CD4-positive, CD25-positive, alpha-beta regulatory T cell (primary cell): ENCODE measurements at regions not wholly inside any gene's neighbourhood (a gene's known extent, or its start where the extent isn't known, plus 50 kb on each side); places are given as distances from the start of the nearest gene placed in this dataset.

Experiments used
- ATAC-seq, 2 donors: fragments of 150-1000 bp; cut with Tn5 transposase; one replicate each; pipeline ENCODE4 v1.10.0; 2021; ENCODE audit warnings: low read depth in 2 of 2, moderate number of reproducible peaks in 2 of 2, moderate library complexity in 1 of 2
- DNase-seq, 3 donors: peaks; one replicate each; pipeline versions ENCODE4 v3.0.0 to v3.0.0-alpha.2; 2012 to 2022; ENCODE audit warnings: mixed read lengths in 1 of 3
- H3K27ac ChIP-seq: one replicate; pipeline ENCODE4 v1.7.0; 2013; ENCODE audit warnings: mild to moderate bottlenecking, low read length; ENCODE audit not compliant: insufficient read depth, poor library complexity, severe bottlenecking
- H3K27me3 ChIP-seq: one replicate; pipeline ENCODE4 v1.7.0; 2013; ENCODE audit warnings: low read length; ENCODE audit not compliant: control insufficient read depth, insufficient read depth
- H3K36me3 ChIP-seq: one replicate; pipeline ENCODE4 v1.7.0; 2013; ENCODE audit warnings: mild to moderate bottlenecking, low read length, moderate library complexity; ENCODE audit not compliant: control insufficient read depth, insufficient read depth
- H3K4me1 ChIP-seq: 2 replicates; pipeline ENCODE4 v1.7.0; 2013; ENCODE audit warnings: mild to moderate bottlenecking, low read length; ENCODE audit not compliant: insufficient read depth, control insufficient read depth, poor library complexity, severe bottlenecking
- H3K4me3 ChIP-seq: one replicate; pipeline ENCODE4 v1.7.0; 2013; ENCODE audit warnings: low read depth, mild to moderate bottlenecking, low read length, moderate library complexity
- H3K9me3 ChIP-seq, 2 experiments: 1 replicate in 1 of 2; 2 replicates in 1 of 2; pipeline ENCODE4 v1.7.0; 2013; ENCODE audit warnings: low read length in 2 of 2, mild to moderate bottlenecking in 1 of 2, moderate library complexity in 1 of 2; ENCODE audit not compliant: control insufficient read depth in 2 of 2
- H3K27ac Mint-ChIP-seq, 3 donors: one replicate each; pipeline ENCODE4 v1.8.0; 2020 to 2022; ENCODE audit warnings: mild to moderate bottlenecking in 3 of 3, mixed read lengths in 3 of 3, moderate library complexity in 2 of 3
- H3K27me3 Mint-ChIP-seq: one replicate; pipeline ENCODE4 v1.8.0; 2022; ENCODE audit warnings: mild to moderate bottlenecking, mixed read lengths
- H3K36me3 Mint-ChIP-seq: one replicate; pipeline ENCODE4 v1.8.0; 2020; ENCODE audit warnings: mixed read lengths
- H3K4me1 Mint-ChIP-seq, 4 donors: one replicate each; pipeline ENCODE4 v1.8.0; 2020 to 2022; ENCODE audit warnings: mixed read lengths in 4 of 4, mild to moderate bottlenecking in 1 of 4
- H3K4me3 Mint-ChIP-seq, 4 donors: one replicate each; pipeline ENCODE4 v1.8.0; 2020 to 2022; ENCODE audit warnings: mild to moderate bottlenecking in 4 of 4, mixed read lengths in 4 of 4, moderate library complexity in 3 of 4
- H3K9me3 Mint-ChIP-seq, 7 donors: one replicate each; pipeline ENCODE4 v1.8.0; 2020 to 2022; ENCODE audit warnings: mixed read lengths in 7 of 7, mild to moderate bottlenecking in 3 of 7, moderate library complexity in 2 of 7

DNA sequence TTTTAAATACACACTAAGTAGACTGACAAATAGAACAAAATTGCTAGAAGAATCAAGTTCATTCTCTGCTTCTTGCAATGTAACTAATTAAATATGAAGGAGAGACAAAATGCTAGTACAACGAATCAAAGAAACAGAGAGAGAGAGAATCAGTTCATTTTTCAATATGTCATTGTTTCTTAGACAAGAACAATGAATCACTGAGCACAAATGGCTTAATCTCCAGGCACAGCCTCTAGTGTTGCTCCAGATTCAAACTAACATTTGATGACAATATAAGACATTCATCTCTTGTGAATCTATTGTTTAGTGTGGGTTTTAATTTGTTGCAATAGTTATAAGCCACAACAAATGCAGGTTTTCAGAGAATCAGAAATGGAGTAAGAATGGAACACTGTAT lies 357.4 kb upstream of the TMEM229A start:
- no peak overlapping the region for H3K4me3 ChIP-seq
- DNase-seq (no peak), ATAC-seq (no peak)
- Mint-ChIP-seq H3K27ac (no peak overlapping the region), H3K36me3 (no peaks in the 10 kb centered on the region), H3K4me1 (no peaks in the 10 kb centered on the region), H3K4me3 (no peak overlapping the region), H3K27me3 (no peaks in the 10 kb centered on the region), H3K9me3 (peaks cover 0 to 5% (median 0%) of the 10 kb centered on the region in 7 donors)
- no peaks in the 10 kb centered on the region for H3K9me3 ChIP-seq
- no peaks in the 10 kb centered on the region for H3K27me3 ChIP-seq
- no peaks in the 10 kb centered on the region for H3K4me1 ChIP-seq
- H3K27ac ChIP-seq: no peak overlapping the region
- H3K36me3 ChIP-seq: no peaks in the 10 kb centered on the region

DNA sequence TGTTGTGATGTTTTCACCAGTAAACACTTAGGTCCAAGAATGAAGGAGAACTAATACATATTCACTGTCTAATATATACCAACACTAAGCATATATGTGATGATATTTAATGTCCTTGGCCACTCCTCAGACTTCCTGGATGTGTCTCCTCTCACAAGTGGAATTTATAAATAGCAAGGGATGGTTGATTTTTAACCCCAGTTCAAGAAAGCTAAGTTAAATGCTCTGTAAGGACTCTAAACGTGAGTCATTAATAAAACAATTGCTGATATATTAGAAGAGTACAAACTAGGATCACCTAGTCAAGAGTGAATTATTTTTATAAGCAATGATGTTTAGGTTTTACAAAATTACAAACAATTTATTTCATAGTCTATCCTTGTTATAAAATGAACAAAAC lies 355.9 kb upstream of the TMEM229A start:
- ATAC-seq (no peak), DNase-seq (no peak)
- no peak overlapping the region for H3K4me3 Mint-ChIP-seq
- no peak overlapping the region for H3K27ac Mint-ChIP-seq
- H3K27me3 Mint-ChIP-seq: no peaks in the 10 kb centered on the region
- no peak overlapping the region for H3K27ac ChIP-seq
- H3K9me3 Mint-ChIP-seq: peaks cover 0 to 5% (median 0%) of the 10 kb centered on the region in 7 donors
- no peaks in the 10 kb centered on the region for H3K27me3 ChIP-seq
- no peaks in the 10 kb centered on the region for H3K36me3 Mint-ChIP-seq
- no peaks in the 10 kb centered on the region for H3K9me3 ChIP-seq
- no peaks in the 10 kb centered on the region for H3K4me1 ChIP-seq
- H3K4me1 Mint-ChIP-seq: no peaks in the 10 kb centered on the region
- no peak overlapping the region for H3K4me3 ChIP-seq
- H3K36me3 ChIP-seq: no peaks in the 10 kb centered on the region

DNA sequence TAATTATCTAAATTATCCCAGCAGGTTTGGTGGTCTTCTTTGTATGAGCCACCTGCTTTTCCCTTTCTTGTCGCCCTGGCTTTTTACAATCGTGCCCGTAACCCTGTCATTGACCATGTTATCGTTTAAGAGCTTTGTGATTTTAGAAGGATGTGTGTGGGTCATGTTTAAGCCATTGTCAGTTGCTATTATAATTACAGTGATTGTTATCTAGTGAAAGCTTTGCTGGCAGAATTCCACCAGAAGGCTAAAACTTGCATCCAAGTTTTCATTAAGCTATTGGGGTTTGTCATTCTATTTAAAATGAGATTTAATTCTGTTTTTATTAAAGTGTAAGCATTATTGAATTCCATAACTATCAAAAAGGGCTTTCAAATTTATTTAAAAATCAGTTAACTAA lies 354.2 kb upstream of the TMEM229A start:
- DNase-seq (no peak), ATAC-seq (no peak)
- Histone ChIP-seq H3K4me3 (no peak overlapping the region), H3K27ac (no peak overlapping the region), H3K36me3 (no peaks in the 10 kb centered on the region), H3K9me3 (no peaks in the 10 kb centered on the region), H3K27me3 (no peaks in the 10 kb centered on the region), H3K4me1 (no peaks in the 10 kb centered on the region)
- no peaks in the 10 kb centered on the region for H3K4me1 Mint-ChIP-seq
- no peaks in the 10 kb centered on the region for H3K36me3 Mint-ChIP-seq
- no peak overlapping the region for H3K27ac Mint-ChIP-seq
- no peak overlapping the region for H3K4me3 Mint-ChIP-seq
- no peaks in the 10 kb centered on the region for H3K27me3 Mint-ChIP-seq
- peaks cover 0 to 3% (median 0%) of the 10 kb centered on the region in 7 donors for H3K9me3 Mint-ChIP-seq

DNA sequence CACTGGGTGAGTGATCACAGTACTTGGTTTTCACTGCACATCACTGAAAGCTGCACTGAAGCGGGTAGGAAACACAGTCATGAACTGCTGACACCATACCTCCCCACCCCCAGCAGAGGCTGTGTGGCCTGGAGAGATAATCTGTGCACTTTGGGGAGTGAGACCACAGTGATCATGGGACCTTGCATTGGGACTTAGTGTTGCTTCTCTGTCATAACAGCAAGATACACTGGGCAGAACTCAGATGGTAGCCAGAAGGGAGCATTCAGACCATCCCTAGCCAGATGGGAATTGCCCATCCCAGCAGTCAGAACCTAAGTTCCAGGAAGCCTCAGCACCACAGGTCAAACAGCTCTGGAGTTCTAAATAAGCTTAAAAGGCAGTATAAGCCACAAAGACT lies 346.4 kb upstream of the TMEM229A start:
- Histone ChIP-seq H3K9me3 (peaks cover 0 to 6% of the 10 kb centered on the region in 2 experiments), H3K4me1 (no peaks in the 10 kb centered on the region), H3K4me3 (no peak overlapping the region), H3K27ac (no peak overlapping the region), H3K36me3 (no peaks in the 10 kb centered on the region), H3K27me3 (no peaks in the 10 kb centered on the region)
- Mint-ChIP-seq H3K4me3 (no peak overlapping the region), H3K36me3 (no peaks in the 10 kb centered on the region), H3K27ac (no peak overlapping the region), H3K9me3 (peaks cover 0 to 6% (median 3%) of the 10 kb centered on the region in 7 donors), H3K27me3 (no peaks in the 10 kb centered on the region), H3K4me1 (no peaks in the 10 kb centered on the region)
- ATAC-seq: no peak
- no peak for DNase-seq

DNA sequence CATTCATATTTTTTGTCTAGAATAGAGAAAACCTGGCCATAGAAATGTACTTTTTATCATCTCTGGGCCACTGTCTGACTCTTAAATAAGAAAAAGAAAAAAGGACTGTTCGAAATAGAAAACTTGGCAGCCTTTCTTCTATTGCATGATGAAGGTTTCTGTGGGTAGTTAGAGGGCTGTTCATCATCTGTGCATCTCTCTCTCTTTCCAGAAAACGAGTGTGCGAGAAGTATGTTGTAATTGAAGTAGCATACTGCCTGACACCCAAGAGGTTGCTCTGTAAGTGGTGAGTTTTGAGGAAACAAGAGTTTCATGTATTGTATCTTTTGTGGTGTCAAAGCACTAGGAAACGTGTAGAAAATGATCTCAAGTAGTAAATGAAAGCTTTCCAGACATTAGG lies 343.2 kb upstream of the TMEM229A start:
- H3K27me3 Mint-ChIP-seq: no peaks in the 10 kb centered on the region
- no peak overlapping the region for H3K27ac Mint-ChIP-seq
- no peaks in the 10 kb centered on the region for H3K4me1 Mint-ChIP-seq
- DNase-seq: no peak
- H3K27ac ChIP-seq: no peak overlapping the region
- no peak overlapping the region for H3K4me3 ChIP-seq
- peaks cover 0 to 11% (median 6%) of the 10 kb centered on the region in 7 donors for H3K9me3 Mint-ChIP-seq
- H3K9me3 ChIP-seq: peaks cover 0 to 6% of the 10 kb centered on the region in 2 experiments
- H3K4me3 Mint-ChIP-seq: no peak overlapping the region
- H3K4me1 ChIP-seq: no peaks in the 10 kb centered on the region
- no peaks in the 10 kb centered on the region for H3K27me3 ChIP-seq
- H3K36me3 Mint-ChIP-seq: no peaks in the 10 kb centered on the region
- no peak for ATAC-seq
- H3K36me3 ChIP-seq: no peaks in the 10 kb centered on the region

DNA sequence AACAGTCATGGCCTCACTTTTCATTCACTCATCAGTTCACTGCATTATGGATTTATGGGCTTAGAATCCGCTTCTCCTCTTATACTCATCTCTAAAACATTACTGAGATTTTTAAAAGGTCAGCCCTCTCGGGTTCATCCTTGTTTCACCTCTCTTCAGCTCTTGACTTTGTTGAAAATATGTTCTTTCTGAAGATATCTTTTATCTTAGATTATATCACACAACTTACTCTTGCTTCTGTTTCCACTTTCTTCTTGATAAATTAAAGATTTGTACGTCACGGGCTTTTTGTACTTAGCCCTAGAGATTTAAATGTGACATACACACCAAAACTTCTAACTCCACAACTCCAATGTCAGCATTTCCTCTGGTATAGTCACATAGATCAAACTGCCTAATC lies 342.5 kb upstream of the TMEM229A start:
- Histone ChIP-seq H3K27me3 (no peaks in the 10 kb centered on the region), H3K9me3 (peaks cover 0 to under 1% of the 10 kb centered on the region in 2 experiments), H3K36me3 (no peaks in the 10 kb centered on the region), H3K27ac (no peak overlapping the region), H3K4me3 (no peak overlapping the region), H3K4me1 (no peaks in the 10 kb centered on the region)
- ATAC-seq (no peak), DNase-seq (no peak)
- H3K9me3 Mint-ChIP-seq: peaks cover 0 to 11% (median 6%) of the 10 kb centered on the region in 7 donors
- no peak overlapping the region for H3K4me3 Mint-ChIP-seq
- H3K36me3 Mint-ChIP-seq: no peaks in the 10 kb centered on the region
- no peak overlapping the region for H3K27ac Mint-ChIP-seq
- no peaks in the 10 kb centered on the region for H3K4me1 Mint-ChIP-seq
- no peaks in the 10 kb centered on the region for H3K27me3 Mint-ChIP-seq

DNA sequence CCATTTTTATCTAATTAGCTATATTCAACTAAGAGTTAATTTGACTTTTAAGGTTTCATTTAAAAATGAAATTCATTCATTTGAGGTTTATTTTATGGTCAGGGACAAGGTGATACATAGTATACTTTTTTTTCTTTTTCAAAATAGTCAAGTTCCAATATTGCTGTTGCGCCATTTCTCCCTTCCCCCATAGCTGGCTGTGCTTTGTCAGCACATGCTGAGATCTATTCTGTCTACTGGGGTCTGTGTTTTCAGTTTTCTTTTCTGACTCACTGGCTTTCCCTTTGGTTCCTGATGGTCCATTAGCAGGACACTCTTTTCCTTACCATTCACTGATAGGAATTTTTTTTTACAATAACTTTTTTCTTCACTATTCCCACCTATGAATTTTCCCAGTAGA lies 336.4 kb upstream of the TMEM229A start:
- Mint-ChIP-seq H3K27ac (no peak overlapping the region), H3K4me3 (no peak overlapping the region), H3K36me3 (no peaks in the 10 kb centered on the region), H3K27me3 (no peaks in the 10 kb centered on the region), H3K9me3 (peaks cover 3 to 10% (median 4%) of the 10 kb centered on the region in 7 donors), H3K4me1 (no peaks in the 10 kb centered on the region)
- Histone ChIP-seq H3K9me3 (peaks cover 0 to 1% of the 10 kb centered on the region in 2 experiments), H3K4me1 (no peaks in the 10 kb centered on the region), H3K4me3 (no peak overlapping the region), H3K27me3 (no peaks in the 10 kb centered on the region), H3K27ac (no peak overlapping the region), H3K36me3 (no peaks in the 10 kb centered on the region)
- DNase-seq (no peak), ATAC-seq (no peak)

DNA sequence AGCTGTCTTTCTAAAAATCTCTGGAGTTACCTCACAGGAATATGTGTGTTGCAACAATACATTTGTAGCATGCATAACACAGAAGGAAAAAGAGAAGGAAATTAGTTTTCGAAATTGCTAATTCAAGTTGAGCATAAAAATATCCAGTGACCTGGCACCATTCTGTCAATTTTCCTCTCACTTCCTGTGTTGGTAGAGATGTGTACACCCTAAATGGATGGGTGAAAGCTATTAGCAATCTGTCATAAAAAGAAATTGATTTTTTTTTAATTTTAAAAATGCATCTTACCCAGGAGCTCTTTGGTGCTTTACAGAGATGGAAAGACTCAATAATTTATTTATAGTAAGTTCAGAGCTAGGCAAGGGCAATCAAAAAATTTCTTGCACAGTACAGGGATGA lies 333.3 kb upstream of the TMEM229A start:
- ATAC-seq (no peak), DNase-seq (no peak)
- Histone ChIP-seq H3K36me3 (no peaks in the 10 kb centered on the region), H3K27ac (no peak overlapping the region), H3K9me3 (peaks cover 0 to 1% of the 10 kb centered on the region in 2 experiments), H3K27me3 (no peaks in the 10 kb centered on the region), H3K4me3 (no peak overlapping the region), H3K4me1 (no peaks in the 10 kb centered on the region)
- H3K36me3 Mint-ChIP-seq: no peaks in the 10 kb centered on the region
- no peaks in the 10 kb centered on the region for H3K4me1 Mint-ChIP-seq
- H3K27ac Mint-ChIP-seq: no peak overlapping the region
- no peaks in the 10 kb centered on the region for H3K27me3 Mint-ChIP-seq
- H3K9me3 Mint-ChIP-seq: peaks cover 3 to 15% (median 7%) of the 10 kb centered on the region in 7 donors
- no peak overlapping the region for H3K4me3 Mint-ChIP-seq
